GM12878 (cell line): ENCODE measurements at regions not wholly inside any gene's neighbourhood (a gene's known extent, or its start where the extent isn't known, plus 50 kb on each side); places are given as distances from the start of the nearest gene placed in this dataset.

Experiments used
- ATAC-seq: fragments of 200-7000 bp; cut with Tn5 transposase; 3 replicates; pipeline ENCODE4 v1.9.1; 2020; ENCODE audit warnings: mild to moderate bottlenecking, moderate library complexity
- BruUV-seq: library from RNA; stranded (reverse); fragments of 400-500 nt; replicated peaks from 2 replicates; lab custom pipeline; 2021; lab: Mats Ljungman, UMichigan
- CTCF ChIA-PET: fragments of 300-600 bp; sonication (Branson Sonifier 250); formaldehyde crosslinking; extraction: SDS; loops from one replicate; lab custom pipeline; 2021; ENCODE audit warnings: inconsistent platforms; lab: Yijun Ruan, JAX
- POLR2A ChIA-PET: fragments of 350-600 bp; formaldehyde crosslinking; extraction: SDS; loops from one replicate; lab custom pipeline; 2021; ENCODE audit warnings: inconsistent platforms; lab: Charles Lee
- RAD21 ChIA-PET: fragments of 300-600 bp; sonication (Branson Sonifier 250); formaldehyde crosslinking; loops from one replicate; lab custom pipeline; 2023; ENCODE audit warnings: antibody characterized with exemption; ENCODE audit not compliant: unreplicated experiment; lab: Charles Lee
- SMC1A ChIA-PET: fragments of 300-600 bp; sonication (Branson Sonifier 250); formaldehyde crosslinking; loops from one replicate; lab custom pipeline; 2023; ENCODE audit not compliant: unreplicated experiment, uncharacterized antibody; lab: Charles Lee
- DNase-seq: peaks from one replicate; pipeline ENCODE4 v3.0.0-alpha.2; 2011; ENCODE audit warnings: low read depth, low spot score
- FAIRE-seq: peaks from 3 replicates; lab custom pipeline; 2011; peaks lifted over from hg19 to GRCh38; lab: Jason Lieb, UNC
- H2AFZ ChIP-seq: 2 replicates; pipeline ENCODE4 v1.6.0; 2011; ENCODE audit warnings: low read depth, low read length, control low read depth; ENCODE audit not compliant: control insufficient read depth
- H3K27ac ChIP-seq: 2 replicates; pipeline ENCODE4 v1.5.1; 2011; ENCODE audit warnings: control low read depth; ENCODE audit not compliant: control insufficient read depth, insufficient read depth
- H3K27me3 ChIP-seq, 2 experiments: replicated peaks in 1 of 2; 2 replicates each; pipeline versions ENCODE4 v1.6.0 to v1.6.1; 2011; ENCODE audit warnings: low read length in 1 of 2; ENCODE audit not compliant: control insufficient read depth in 2 of 2, insufficient read depth in 2 of 2
- H3K36me3 ChIP-seq, 2 experiments: 2 replicates each; pipeline ENCODE4 v1.5.1; 2011; ENCODE audit warnings: low read length in 1 of 2; ENCODE audit not compliant: control insufficient read depth in 2 of 2, insufficient read depth in 2 of 2
- H3K4me1 ChIP-seq: 2 replicates; pipeline ENCODE4 v1.6.1; 2011; ENCODE audit warnings: mild to moderate bottlenecking, low read length, moderate library complexity, mixed read lengths; ENCODE audit not compliant: control insufficient read depth, insufficient read depth
- H3K4me2 ChIP-seq: 2 replicates; pipeline ENCODE4 v1.6.0; 2011; ENCODE audit warnings: control low read depth; ENCODE audit not compliant: control insufficient read depth, insufficient read depth
- H3K4me3 ChIP-seq: fragments of 200-600 bp; sonication (generic); 2 replicates; pipeline ENCODE4 v1.5.1; 2016
- H3K79me2 ChIP-seq: 2 replicates; pipeline ENCODE4 v1.6.0; 2011; ENCODE audit warnings: low read length; ENCODE audit not compliant: control insufficient read depth, insufficient read depth
- H3K9ac ChIP-seq: 2 replicates; pipeline ENCODE4 v1.8.0; 2011; ENCODE audit warnings: low read length, control low read depth, mixed read lengths; ENCODE audit not compliant: control insufficient read depth, insufficient read depth
- H3K9me3 ChIP-seq: replicated peaks from 3 replicates; pipeline ENCODE4 v1.5.1; 2011; ENCODE audit warnings: mild to moderate bottlenecking, low read length; ENCODE audit not compliant: control insufficient read depth, insufficient read depth
- H4K20me1 ChIP-seq: 2 replicates; pipeline ENCODE4 v1.6.0; 2011; ENCODE audit not compliant: control insufficient read depth, insufficient read depth
- ATF2 ChIP-seq: IDR thresholded peaks from 2 replicates; pipeline ENCODE4 v1.6.1; 2012; ENCODE audit warnings: low read length, inconsistent platforms
- CEBPB ChIP-seq, 2 experiments: fragments of 150-350 bp in 1 of 2; IDR thresholded peaks; 2 replicates each; pipeline ENCODE4 v1.6.1; 2012 to 2014; ENCODE audit warnings: low read depth in 2 of 2, low read length in 2 of 2, borderline replicate concordance in 1 of 2, inconsistent platforms in 1 of 2
- CREB1 ChIP-seq: IDR thresholded peaks from 2 replicates; pipeline ENCODE4 v1.6.1; 2012; ENCODE audit warnings: low read depth, mild to moderate bottlenecking, inconsistent platforms
- E2F8 ChIP-seq: fragments of 450-650 bp; IDR thresholded peaks from 2 replicates; pipeline ENCODE4 v1.6.1; 2018; ENCODE audit warnings: mild to moderate bottlenecking, low read depth, moderate library complexity; ENCODE audit not compliant: partially characterized antibody
- ETV6 ChIP-seq, 2 experiments: fragments of 450-650 bp in 1 of 2; IDR thresholded peaks in 1 of 2; conservative IDR thresholded peaks in 1 of 2; 2 replicates each; pipeline ENCODE4 v1.6.1; 2014; ENCODE audit warnings: antibody characterized with exemption in 1 of 2, borderline replicate concordance in 1 of 2, low read depth in 1 of 2, mild to moderate bottlenecking in 1 of 2, moderate library complexity in 1 of 2
- GATAD2B ChIP-seq: fragments of 450-650 bp; conservative IDR thresholded peaks from 2 replicates; pipeline ENCODE4 v1.6.1; 2017; ENCODE audit warnings: low read depth, mild to moderate bottlenecking, moderate library complexity
- IKZF1 ChIP-seq: fragments of 450-650 bp; conservative IDR thresholded peaks from 2 replicates; pipeline ENCODE4 v1.6.1; 2017; ENCODE audit warnings: antibody characterized with exemption, mild to moderate bottlenecking
- KAT2A ChIP-seq: conservative IDR thresholded peaks from 2 replicates; pipeline ENCODE4 v1.6.1; 2011; ENCODE audit warnings: low read depth, low read length; ENCODE audit not compliant: control insufficient read depth
- MEF2B ChIP-seq: fragments of 450-650 bp; IDR thresholded peaks from 2 replicates; pipeline ENCODE4 v1.6.1; 2018; ENCODE audit warnings: mild to moderate bottlenecking, moderate library complexity; ENCODE audit not compliant: partially characterized antibody, poor library complexity, severe bottlenecking
- MTA2 ChIP-seq: fragments of 450-650 bp; IDR thresholded peaks from 2 replicates; pipeline ENCODE4 v1.6.1; 2016; ENCODE audit warnings: low read depth, mild to moderate bottlenecking, moderate library complexity
- MXI1 ChIP-seq: fragments of 150-350 bp; IDR thresholded peaks from 2 replicates; pipeline ENCODE4 v1.6.1; 2011; ENCODE audit warnings: low read depth, mild to moderate bottlenecking, inconsistent platforms, low read length, improper control_type of control experiment
- NFYB ChIP-seq: IDR thresholded peaks from 2 replicates; pipeline ENCODE4 v1.6.1; 2011; ENCODE audit warnings: low read depth, mild to moderate bottlenecking, low read length, improper control_type of control experiment, moderate library complexity; ENCODE audit not compliant: insufficient read depth
- NR2C2 ChIP-seq: IDR thresholded peaks from 2 replicates; pipeline ENCODE4 v1.6.1; 2011; ENCODE audit warnings: borderline replicate concordance, low read depth; ENCODE audit not compliant: control insufficient read depth, insufficient read length
- PAX8 ChIP-seq: fragments of 450-650 bp; IDR thresholded peaks from 2 replicates; pipeline ENCODE4 v1.6.1; 2017; ENCODE audit warnings: mild to moderate bottlenecking, moderate library complexity
- POLR2AphosphoS5 ChIP-seq: IDR thresholded peaks from 2 replicates; pipeline ENCODE4 v1.6.1; 2011; ENCODE audit warnings: mild to moderate bottlenecking, low read length, inconsistent platforms
- RFX5 ChIP-seq: IDR thresholded peaks from 2 replicates; pipeline ENCODE4 v1.6.1; 2011; ENCODE audit warnings: low read depth, low read length, improper control_type of control experiment
- TAF1 ChIP-seq: IDR thresholded peaks from 2 replicates; pipeline ENCODE4 v1.6.1; 2011; ENCODE audit warnings: mild to moderate bottlenecking, low read depth, low read length, borderline replicate concordance
- YBX1 ChIP-seq: fragments of 450-650 bp; IDR thresholded peaks from 2 replicates; pipeline ENCODE4 v1.6.1; 2016; ENCODE audit warnings: antibody characterized with exemption
- YY1 ChIP-seq: IDR thresholded peaks from 2 replicates; pipeline ENCODE4 v1.6.1; 2011; ENCODE audit warnings: low read depth, mild to moderate bottlenecking, low read length
- WGBS: methylation state at CpG from one replicate; pipeline ENCODE4 v1.1.6; 2016; ENCODE audit warnings: low lambda C conversion rate; ENCODE audit not compliant: insufficient replicate concordance, insufficient coverage; ENCODE audit errors: missing lambda C conversion rate; 5-methylcytosine and 5-hydroxymethylcytosine counted together
- in situ Hi-C: fragments of 300-500 bp; cut with MboI; formaldehyde crosslinking; loops from 9 replicates; pipeline ENCODE4 v1.14.3; 2018; ENCODE audit warnings: mixed read lengths
- intact Hi-C: fragments of 100-400 bp; cut with micrococcal nuclease; formaldehyde crosslinking; loops from one replicate; pipeline ENCODE4 v1.14.2; 2022; ENCODE audit not compliant: unreplicated experiment
- TF ChIP-seq, protein P1 (sequence below): fragments of 450-650 bp; IDR thresholded peaks from 2 replicates; pipeline ENCODE4 v1.6.1; 2014; ENCODE audit warnings: mild to moderate bottlenecking

GRCh38 chr6:74069089-74069581 lies 373.1 kb downstream of the CD109 start:
- Histone ChIP-seq H3K4me1 (no peaks in the 10 kb centered on the region), H3K9me3 (no peaks in the 10 kb centered on the region), H4K20me1 (no peaks in the 10 kb centered on the region), H3K4me2 (no peak overlapping the region), H2AFZ (no peak overlapping the region), H3K79me2 (no peaks in the 10 kb centered on the region), H3K9ac (no peak overlapping the region), H3K36me3 (no peaks in the 10 kb centered on the region), H3K4me3 (no peak overlapping the region), H3K27me3 (no peaks in the 10 kb centered on the region), H3K27ac (no peak overlapping the region)
- BruUV-seq = no TSS peak
- WGBS = 32% methylated on average over 4 of the region's 4 CpGs
- POLR2A ChIA-PET = no interaction called here
- ATAC-seq (no peak), DNase-seq (no peak), FAIRE-seq (no peak)
- CTCF ChIA-PET = interaction anchor here (0.9 kb wide), 1 partner anchor 22 kb away, joined by 3 read pairs; no protein-coding TSS in a partner anchor
- RAD21 ChIA-PET = interaction anchor here (0.7 kb wide), 1 partner anchor 1140 kb away, joined by 3 read pairs; no protein-coding TSS in a partner anchor
- in situ Hi-C loops (no loop called here), intact Hi-C loops (no loop called here)
- TF ChIP-seq YBX1 (no peak), CEBPB (IDR thresholded peaks at IDR 0.05; ENCODE audit: borderline replicate concordance in 1 of 2, low read depth in 2 of 2, low read length in 2 of 2) (no peak), E2F8 (no peak), PAX8 (no peak), GATAD2B (no peak), KAT2A (no peak), MEF2B (no peak), ETV6 (conservative IDR thresholded peaks at IDR 0.05 in 1 of 2, IDR thresholded peaks at IDR 0.05 in 1 of 2; ENCODE audit: borderline replicate concordance in 1 of 2, low read depth in 1 of 2) (no peak), MTA2 (no peak), POLR2AphosphoS5 (no peak), YY1 (no peak), IKZF1 (no peak), RFX5 (no peak), ATF2 (no peak), NFYB (no peak), CREB1 (no peak), MXI1 (no peak), NR2C2 (no peak), TAF1 (no peak)
- TF ChIP-seq, protein P1, sequence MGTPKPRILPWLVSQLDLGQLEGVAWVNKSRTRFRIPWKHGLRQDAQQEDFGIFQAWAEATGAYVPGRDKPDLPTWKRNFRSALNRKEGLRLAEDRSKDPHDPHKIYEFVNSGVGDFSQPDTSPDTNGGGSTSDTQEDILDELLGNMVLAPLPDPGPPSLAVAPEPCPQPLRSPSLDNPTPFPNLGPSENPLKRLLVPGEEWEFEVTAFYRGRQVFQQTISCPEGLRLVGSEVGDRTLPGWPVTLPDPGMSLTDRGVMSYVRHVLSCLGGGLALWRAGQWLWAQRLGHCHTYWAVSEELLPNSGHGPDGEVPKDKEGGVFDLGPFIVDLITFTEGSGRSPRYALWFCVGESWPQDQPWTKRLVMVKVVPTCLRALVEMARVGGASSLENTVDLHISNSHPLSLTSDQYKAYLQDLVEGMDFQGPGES = no peak
- SMC1A ChIA-PET = no interaction called here
